ENCODE measurements at regions not wholly inside any gene's neighbourhood (a gene's known extent, or its start where the extent isn't known, plus 50 kb on each side); places are given as distances from the start of the nearest gene placed in this dataset.

DNA sequence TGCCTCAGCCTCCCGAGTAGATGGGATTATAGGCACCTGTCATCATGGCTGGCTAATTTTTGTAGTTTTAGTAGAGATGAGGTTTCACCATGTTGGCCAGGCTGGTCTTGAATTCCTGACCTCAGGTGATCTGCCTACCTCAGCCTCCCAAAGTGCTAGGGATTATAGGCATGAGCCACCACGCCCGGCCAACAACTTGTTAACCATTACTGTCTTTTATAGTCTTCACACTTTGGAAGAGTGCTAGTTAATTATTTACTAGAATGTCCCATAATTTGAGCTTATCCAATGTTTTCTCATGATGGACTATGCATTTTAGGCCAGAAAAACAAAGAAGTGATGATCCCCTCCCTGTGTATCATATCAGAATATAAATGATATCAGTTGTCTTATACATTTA lies 288.6 kb upstream of the CBLB start:
- TF ChIP-seq, protein P1, sequence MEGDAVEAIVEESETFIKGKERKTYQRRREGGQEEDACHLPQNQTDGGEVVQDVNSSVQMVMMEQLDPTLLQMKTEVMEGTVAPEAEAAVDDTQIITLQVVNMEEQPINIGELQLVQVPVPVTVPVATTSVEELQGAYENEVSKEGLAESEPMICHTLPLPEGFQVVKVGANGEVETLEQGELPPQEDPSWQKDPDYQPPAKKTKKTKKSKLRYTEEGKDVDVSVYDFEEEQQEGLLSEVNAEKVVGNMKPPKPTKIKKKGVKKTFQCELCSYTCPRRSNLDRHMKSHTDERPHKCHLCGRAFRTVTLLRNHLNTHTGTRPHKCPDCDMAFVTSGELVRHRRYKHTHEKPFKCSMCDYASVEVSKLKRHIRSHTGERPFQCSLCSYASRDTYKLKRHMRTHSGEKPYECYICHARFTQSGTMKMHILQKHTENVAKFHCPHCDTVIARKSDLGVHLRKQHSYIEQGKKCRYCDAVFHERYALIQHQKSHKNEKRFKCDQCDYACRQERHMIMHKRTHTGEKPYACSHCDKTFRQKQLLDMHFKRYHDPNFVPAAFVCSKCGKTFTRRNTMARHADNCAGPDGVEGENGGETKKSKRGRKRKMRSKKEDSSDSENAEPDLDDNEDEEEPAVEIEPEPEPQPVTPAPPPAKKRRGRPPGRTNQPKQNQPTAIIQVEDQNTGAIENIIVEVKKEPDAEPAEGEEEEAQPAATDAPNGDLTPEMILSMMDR (IDR thresholded peaks at IDR 0.05; ENCODE audit: insufficient read depth, low read depth, low read length), result no peak
- CTCF ChIA-PET, result interaction anchor here (1.3 kb wide), 1 partner anchor 8 kb away, joined by 3 read pairs; no protein-coding TSS in a partner anchor
- Histone ChIP-seq H3K27me3 (ENCODE audit: control insufficient read depth, insufficient read depth, low read length) (no peaks in the 10 kb centered on the region), H3K4me3 (ENCODE audit: low read depth, low read length) (no peak overlapping the region), H3K36me3 (ENCODE audit: control insufficient read depth, insufficient read depth, low read length) (no peaks in the 10 kb centered on the region)
- DNase-seq (ENCODE audit: low read depth), result no peak
- POLR2A ChIA-PET, result no interaction called here

DNA sequence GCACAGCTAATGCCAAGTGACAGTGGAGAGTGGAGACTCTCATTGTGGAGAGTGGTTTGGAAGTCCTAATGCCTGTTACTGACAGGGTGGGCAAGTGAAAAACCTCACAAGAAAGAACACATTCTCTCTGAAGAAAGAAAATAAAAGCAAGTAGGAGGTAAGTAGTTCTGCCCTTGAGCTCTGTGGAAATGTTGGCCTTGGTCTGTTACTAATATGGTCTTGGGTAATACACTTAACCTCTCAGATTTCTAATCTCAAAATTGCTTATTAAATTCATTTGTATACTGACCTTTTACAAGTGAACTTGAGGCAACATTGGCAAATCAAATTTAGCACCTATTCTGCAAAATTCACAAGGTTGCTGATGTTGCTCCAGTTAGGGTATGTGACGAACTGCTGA lies 291.6 kb upstream of the CBLB start:
- ChIA-PET CTCF (no interaction called here), POLR2A (no interaction called here)
- no peak for DNase-seq (ENCODE audit: low read depth)
- H3K36me3 ChIP-seq (ENCODE audit: control insufficient read depth, insufficient read depth, low read length), result no peaks in the 10 kb centered on the region
- H3K4me3 ChIP-seq (ENCODE audit: low read depth, low read length), result no peak overlapping the region
- TF ChIP-seq, protein P1 (IDR thresholded peaks at IDR 0.05; ENCODE audit: insufficient read depth, low read depth, low read length), result no peak
- H3K27me3 ChIP-seq (ENCODE audit: control insufficient read depth, insufficient read depth, low read length), result no peaks in the 10 kb centered on the region

DNA sequence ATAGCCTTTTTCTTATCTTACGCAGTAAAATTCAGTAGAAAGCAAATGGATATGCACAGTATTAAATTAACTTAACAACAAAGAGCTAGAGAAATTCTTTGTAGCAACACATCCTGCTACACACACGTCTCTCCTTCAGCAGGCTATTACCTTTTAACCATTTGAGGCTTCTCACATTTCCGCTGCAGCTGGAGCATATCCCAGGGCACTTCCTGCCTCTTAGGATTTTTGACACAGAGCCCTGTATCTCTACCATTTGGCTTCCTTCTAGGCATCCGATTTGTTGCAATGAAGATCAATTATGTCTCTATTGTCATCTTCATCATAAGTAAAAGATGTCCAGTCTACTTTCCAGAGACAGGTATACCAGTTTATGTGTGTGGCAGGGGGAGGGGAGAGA lies 292.4 kb upstream of the CBLB start:
- no peak overlapping the region for H3K4me3 ChIP-seq (ENCODE audit: low read depth, low read length)
- POLR2A ChIA-PET, result no interaction called here
- no peaks in the 10 kb centered on the region for H3K27me3 ChIP-seq (ENCODE audit: control insufficient read depth, insufficient read depth, low read length)
- no peak for DNase-seq (ENCODE audit: low read depth)
- H3K36me3 ChIP-seq (ENCODE audit: control insufficient read depth, insufficient read depth, low read length), result no peaks in the 10 kb centered on the region
- CTCF ChIA-PET, result no interaction called here
- TF ChIP-seq, protein P1 (IDR thresholded peaks at IDR 0.05; ENCODE audit: insufficient read depth, low read depth, low read length), result no peak

DNA sequence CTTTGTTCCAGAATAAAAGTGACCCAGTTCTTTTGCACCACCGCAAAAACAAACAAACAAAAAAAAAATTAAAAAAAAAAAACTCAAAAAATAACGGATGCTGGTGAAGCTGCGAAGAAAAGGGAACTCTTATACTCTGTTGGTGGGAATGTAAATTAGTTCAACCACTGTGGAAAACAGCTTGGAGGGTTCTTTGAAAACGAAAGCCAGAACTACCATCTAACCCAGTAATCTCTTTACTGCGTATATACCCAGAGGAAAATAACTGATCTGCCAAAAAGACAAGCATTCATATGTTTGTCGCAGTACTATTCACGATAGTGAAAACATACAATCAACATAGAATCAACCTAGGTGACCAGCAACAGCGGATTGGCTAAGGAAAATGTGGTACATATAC lies 298.9 kb upstream of the CBLB start:
- H3K36me3 ChIP-seq (ENCODE audit: control insufficient read depth, insufficient read depth, low read length), result no peaks in the 10 kb centered on the region
- ChIA-PET CTCF (interaction anchor here (1.3 kb wide), 1 partner anchor 19 kb away, joined by 3 read pairs; no protein-coding TSS in a partner anchor), POLR2A (no interaction called here)
- TF ChIP-seq, protein P1 (IDR thresholded peaks at IDR 0.05; ENCODE audit: insufficient read depth, low read depth, low read length), result no peak
- no peak overlapping the region for H3K4me3 ChIP-seq (ENCODE audit: low read depth, low read length)
- no peak for DNase-seq (ENCODE audit: low read depth)
- H3K27me3 ChIP-seq (ENCODE audit: control insufficient read depth, insufficient read depth, low read length), result no peaks in the 10 kb centered on the region

DNA sequence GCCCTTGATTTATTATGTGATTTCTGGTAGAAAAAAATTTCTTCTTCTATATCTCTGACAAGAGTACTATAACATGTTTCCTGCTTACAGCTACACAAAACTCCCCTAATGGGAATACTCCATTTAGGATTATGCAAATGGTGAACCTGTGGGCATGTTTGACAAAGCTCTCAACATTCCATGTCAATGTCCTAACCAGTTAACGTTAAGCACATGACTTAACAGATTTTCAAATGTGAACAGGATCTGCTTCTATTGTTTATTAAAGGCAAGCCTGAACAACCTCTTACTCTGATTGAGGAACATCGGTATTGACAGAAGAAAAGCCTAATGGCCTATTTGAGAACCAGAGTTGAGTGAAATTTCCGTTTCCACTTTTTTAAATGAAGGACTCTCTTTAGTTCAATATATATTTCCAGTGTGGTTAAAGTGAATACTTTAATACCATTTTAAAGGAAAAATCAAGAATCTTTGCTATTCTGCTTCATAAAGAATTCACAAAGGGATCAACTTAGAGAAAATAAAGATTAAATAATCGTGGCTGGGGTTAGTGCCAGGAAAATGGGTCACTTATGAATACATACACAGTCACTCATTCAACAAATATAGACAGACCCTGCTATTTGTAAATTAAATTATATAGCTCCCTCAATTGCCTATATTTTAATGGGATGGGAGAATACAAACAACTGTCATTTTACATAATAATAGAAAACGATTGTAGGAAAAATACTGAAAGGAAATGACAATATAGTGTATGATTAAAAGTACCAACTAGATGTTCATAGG lies 300.3 kb upstream of the CBLB start:
- Histone ChIP-seq H3K4me3 (ENCODE audit: low read depth, low read length) (no peak overlapping the region), H3K27me3 (ENCODE audit: control insufficient read depth, insufficient read depth, low read length) (no peaks in the 10 kb centered on the region), H3K36me3 (ENCODE audit: control insufficient read depth, insufficient read depth, low read length) (no peaks in the 10 kb centered on the region)
- DNase-seq (ENCODE audit: low read depth), result no peak
- POLR2A ChIA-PET, result no interaction called here
- TF ChIP-seq, protein P1 (IDR thresholded peaks at IDR 0.05; ENCODE audit: insufficient read depth, low read depth, low read length), result no peak
- CTCF ChIA-PET, result no interaction called here
